DOHH2 (cell line): ENCODE measurements at regions not wholly inside any gene's neighbourhood (a gene's known extent, or its start where the extent isn't known, plus 50 kb on each side); places are given as distances from the start of the nearest gene placed in this dataset.

ENCODE experiments used
- H3F3A ChIP-seq: fragments of 200-600 bp; sonication (generic), shearing (Covaris generic); 2 replicates; pipeline ENCODE4 v1.6.0; 2016; ENCODE audit warnings: antibody characterized with exemption, mild to moderate bottlenecking; ENCODE audit not compliant: control insufficient read depth, insufficient read depth
- H3K27ac ChIP-seq: fragments of 200-600 bp; sonication (generic); 2 replicates; pipeline ENCODE4 v1.5.1; 2014; ENCODE audit warnings: low read depth, mild to moderate bottlenecking, low read length, moderate library complexity
- H3K27me3 ChIP-seq: fragments of 200-600 bp; sonication (generic); 2 replicates; pipeline ENCODE4 v1.6.1; 2014; ENCODE audit warnings: mild to moderate bottlenecking, low read length, mixed read lengths; ENCODE audit not compliant: control insufficient read depth
- H3K36me3 ChIP-seq: fragments of 200-600 bp; sonication (generic); 2 replicates; pipeline ENCODE4 v1.6.1; 2014; ENCODE audit warnings: mild to moderate bottlenecking, low read length, moderate library complexity, mixed read lengths; ENCODE audit not compliant: control insufficient read depth
- H3K4me1 ChIP-seq: fragments of 200-600 bp; sonication (generic); 2 replicates; pipeline ENCODE4 v1.6.1; 2014; ENCODE audit warnings: mild to moderate bottlenecking, low read length, mixed read lengths; ENCODE audit not compliant: control insufficient read depth
- H3K4me2 ChIP-seq: fragments of 200-600 bp; sonication (generic); 2 replicates; pipeline ENCODE4 v1.6.0; 2014; ENCODE audit warnings: mild to moderate bottlenecking, low read length, moderate library complexity
- H3K4me3 ChIP-seq: fragments of 200-600 bp; sonication (generic); 2 replicates; pipeline ENCODE4 v1.5.1; 2014; ENCODE audit warnings: mild to moderate bottlenecking, low read length, mixed read lengths
- H3K79me2 ChIP-seq: fragments of 200-600 bp; sonication (generic); 2 replicates; pipeline ENCODE4 v1.6.1; 2014; ENCODE audit warnings: mild to moderate bottlenecking, low read length, mixed read lengths; ENCODE audit not compliant: control insufficient read depth
- H3K9me2 ChIP-seq: fragments of 200-600 bp; sonication (generic); replicated peaks from 2 replicates; pipeline ENCODE4 v1.6.1; 2014; ENCODE audit warnings: mild to moderate bottlenecking, low read length, mixed read lengths; ENCODE audit not compliant: control insufficient read depth
- H3K9me3 ChIP-seq: fragments of 200-600 bp; sonication (generic); 2 replicates; pipeline ENCODE4 v1.6.1; 2014; ENCODE audit warnings: antibody characterized with exemption, low read length, mixed read lengths; ENCODE audit not compliant: control insufficient read depth, insufficient read depth
- H4K20me1 ChIP-seq: fragments of 200-600 bp; sonication (generic); 2 replicates; pipeline ENCODE4 v1.6.0; 2014; ENCODE audit warnings: low read depth, mild to moderate bottlenecking, antibody characterized with exemption, low read length, moderate library complexity; ENCODE audit not compliant: control insufficient read depth, insufficient read depth
- EZH2phosphoT487 ChIP-seq: fragments of 200-600 bp; sonication (generic); IDR thresholded peaks from 2 replicates; pipeline ENCODE4 v1.6.1; 2017; ENCODE audit warnings: borderline replicate concordance, mild to moderate bottlenecking, antibody characterized with exemption, low read length, moderate library complexity, mixed read lengths
- TF ChIP-seq, protein P1 (sequence below): fragments of 200-600 bp; sonication (generic); IDR thresholded peaks from one replicate; pipeline ENCODE4 v1.5.1; 2014; ENCODE audit warnings: antibody characterized with exemption, mild to moderate bottlenecking, low read depth, low read length; ENCODE audit not compliant: poor library complexity, severe bottlenecking

DNA sequence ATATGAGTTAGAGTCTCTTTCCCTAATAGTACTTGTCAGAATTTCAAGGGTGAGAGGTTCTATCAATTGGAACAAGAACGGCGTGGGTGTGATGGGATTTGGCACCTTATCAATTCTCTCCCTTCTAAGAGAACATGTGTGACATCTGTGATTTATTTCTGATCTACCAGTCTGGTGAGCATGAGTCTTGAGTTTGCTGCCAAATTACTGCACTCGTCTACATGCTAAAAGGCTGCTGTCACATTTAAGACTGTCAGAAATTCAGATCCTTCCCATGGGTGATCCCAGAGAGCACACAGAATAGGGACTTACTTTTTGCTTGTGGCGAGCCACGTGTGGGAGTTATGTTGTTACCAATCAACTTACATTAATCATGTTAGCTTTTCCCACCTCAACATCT lies 370.2 kb upstream of the SASH1 start:
- no peaks in the 10 kb centered on the region for H3K9me2 ChIP-seq
- H3K27me3 ChIP-seq: no peaks in the 10 kb centered on the region
- H3K4me2 ChIP-seq: no peak overlapping the region
- H3K79me2 ChIP-seq: no peaks in the 10 kb centered on the region
- no peaks in the 10 kb centered on the region for H3K36me3 ChIP-seq
- H3K27ac ChIP-seq: no peak overlapping the region
- TF ChIP-seq, protein P1, sequence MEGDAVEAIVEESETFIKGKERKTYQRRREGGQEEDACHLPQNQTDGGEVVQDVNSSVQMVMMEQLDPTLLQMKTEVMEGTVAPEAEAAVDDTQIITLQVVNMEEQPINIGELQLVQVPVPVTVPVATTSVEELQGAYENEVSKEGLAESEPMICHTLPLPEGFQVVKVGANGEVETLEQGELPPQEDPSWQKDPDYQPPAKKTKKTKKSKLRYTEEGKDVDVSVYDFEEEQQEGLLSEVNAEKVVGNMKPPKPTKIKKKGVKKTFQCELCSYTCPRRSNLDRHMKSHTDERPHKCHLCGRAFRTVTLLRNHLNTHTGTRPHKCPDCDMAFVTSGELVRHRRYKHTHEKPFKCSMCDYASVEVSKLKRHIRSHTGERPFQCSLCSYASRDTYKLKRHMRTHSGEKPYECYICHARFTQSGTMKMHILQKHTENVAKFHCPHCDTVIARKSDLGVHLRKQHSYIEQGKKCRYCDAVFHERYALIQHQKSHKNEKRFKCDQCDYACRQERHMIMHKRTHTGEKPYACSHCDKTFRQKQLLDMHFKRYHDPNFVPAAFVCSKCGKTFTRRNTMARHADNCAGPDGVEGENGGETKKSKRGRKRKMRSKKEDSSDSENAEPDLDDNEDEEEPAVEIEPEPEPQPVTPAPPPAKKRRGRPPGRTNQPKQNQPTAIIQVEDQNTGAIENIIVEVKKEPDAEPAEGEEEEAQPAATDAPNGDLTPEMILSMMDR: no peak
- TF ChIP-seq EZH2phosphoT487: no peak
- no peaks in the 10 kb centered on the region for H3F3A ChIP-seq
- H3K4me3 ChIP-seq: no peak overlapping the region
- H3K4me1 ChIP-seq: no peaks in the 10 kb centered on the region
- H3K9me3 ChIP-seq: no peaks in the 10 kb centered on the region
- H4K20me1 ChIP-seq: no peaks in the 10 kb centered on the region

DNA sequence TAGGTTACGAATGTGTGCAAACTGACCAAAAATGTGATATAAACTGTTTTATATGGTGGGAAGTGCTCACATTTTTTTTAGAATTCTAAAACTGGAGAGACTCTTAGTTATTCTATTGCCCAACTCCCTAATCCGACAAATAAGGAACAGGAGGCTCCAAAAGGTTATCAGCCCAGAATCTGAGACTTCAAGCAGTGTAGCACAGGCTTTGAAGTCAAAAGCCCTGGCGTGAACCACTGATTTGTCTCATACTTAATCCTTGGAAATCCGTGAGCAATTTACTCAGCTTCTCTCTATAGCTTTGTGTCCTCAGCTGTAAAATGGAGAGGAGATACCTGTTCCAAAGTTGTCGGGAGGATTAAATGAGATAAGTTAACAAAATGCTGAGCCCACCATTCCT lies 368.8 kb upstream of the SASH1 start:
- Histone ChIP-seq H3K9me2 (no peaks in the 10 kb centered on the region), H3K4me3 (no peak overlapping the region), H3K9me3 (no peaks in the 10 kb centered on the region), H4K20me1 (no peaks in the 10 kb centered on the region), H3F3A (no peaks in the 10 kb centered on the region), H3K27me3 (no peaks in the 10 kb centered on the region), H3K27ac (no peak overlapping the region), H3K79me2 (no peaks in the 10 kb centered on the region), H3K36me3 (no peaks in the 10 kb centered on the region), H3K4me2 (no peak overlapping the region), H3K4me1 (no peaks in the 10 kb centered on the region)
- TF ChIP-seq, protein P1: no peak
- TF ChIP-seq EZH2phosphoT487: no peak

DNA sequence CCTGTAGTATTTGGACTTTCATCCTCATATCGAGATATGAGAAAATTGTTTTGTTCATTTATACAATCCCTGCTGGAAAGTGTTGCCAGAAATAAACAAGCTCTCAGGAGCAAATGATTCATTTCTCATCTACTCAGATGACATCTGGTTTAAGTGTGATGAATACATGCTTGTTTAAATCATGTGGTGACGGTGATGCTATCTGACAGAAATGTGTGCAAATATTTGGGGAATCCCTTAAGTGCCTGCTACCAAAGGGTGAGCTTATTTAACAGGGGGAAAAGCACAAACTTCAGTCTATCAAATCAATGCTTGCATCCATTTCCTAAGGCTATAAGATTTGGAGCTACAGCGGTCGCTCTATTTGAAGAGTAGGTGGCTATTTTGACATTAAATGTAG lies 368.3 kb upstream of the SASH1 start:
- no peak overlapping the region for H3K27ac ChIP-seq
- TF ChIP-seq EZH2phosphoT487: no peak
- TF ChIP-seq, protein P1: no peak
- no peaks in the 10 kb centered on the region for H3K9me2 ChIP-seq
- no peaks in the 10 kb centered on the region for H3F3A ChIP-seq
- H3K27me3 ChIP-seq: no peaks in the 10 kb centered on the region
- H4K20me1 ChIP-seq: no peaks in the 10 kb centered on the region
- no peaks in the 10 kb centered on the region for H3K4me1 ChIP-seq
- no peak overlapping the region for H3K4me2 ChIP-seq
- no peak overlapping the region for H3K4me3 ChIP-seq
- H3K79me2 ChIP-seq: no peaks in the 10 kb centered on the region
- no peaks in the 10 kb centered on the region for H3K36me3 ChIP-seq
- H3K9me3 ChIP-seq: no peaks in the 10 kb centered on the region
